ENCODE measurements at regions not wholly inside any gene's neighbourhood (a gene's known extent, or its start where the extent isn't known, plus 50 kb on each side); places are given as distances from the start of the nearest gene placed in this dataset.

DNA sequence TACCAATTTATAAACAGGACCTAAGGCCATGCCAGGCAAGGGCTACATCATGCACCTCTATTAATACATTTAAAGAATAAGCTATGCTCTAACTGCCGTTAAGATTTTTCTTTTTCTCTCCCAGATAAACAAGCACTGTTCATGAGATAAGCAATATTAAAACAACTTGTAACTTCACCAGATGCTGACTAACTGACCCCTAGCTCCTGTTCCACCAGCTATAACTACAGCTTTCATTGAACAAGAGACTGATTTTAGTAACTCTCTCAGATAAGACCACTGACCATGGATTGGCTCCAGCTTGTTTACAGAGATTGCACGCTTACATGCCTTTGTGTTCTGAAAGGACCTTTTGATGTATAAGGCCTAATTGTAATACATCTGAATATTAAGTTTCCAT lies 540.7 kb upstream of the NECTIN3 start:
- DNase-seq (ENCODE audit: low read depth), result no peak
- TF ChIP-seq CTCF (conservative IDR thresholded peaks at IDR 0.05; ENCODE audit: low read depth, low read length), result no peak
- H3K4me3 ChIP-seq (ENCODE audit: low read length), result no peak overlapping the region

DNA sequence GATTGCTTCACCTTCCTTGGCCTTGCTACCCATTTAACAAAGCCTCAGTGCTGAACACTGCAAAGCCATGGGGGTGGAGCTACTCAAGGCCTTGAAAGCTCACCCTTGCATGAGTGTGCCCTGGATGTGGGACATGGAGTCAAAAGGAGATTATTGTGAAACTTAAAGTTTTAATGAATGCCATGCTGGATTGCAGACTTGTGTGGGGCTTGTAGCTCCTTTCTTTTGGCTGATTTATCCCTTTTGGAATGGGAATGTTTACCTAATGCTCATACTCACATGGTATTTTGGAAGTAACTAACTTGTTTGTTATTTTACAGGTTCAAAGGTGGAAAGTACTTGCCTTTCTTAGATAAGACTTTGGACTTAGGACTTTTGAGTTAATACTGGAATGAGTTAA lies 538.5 kb upstream of the NECTIN3 start:
- TF ChIP-seq CTCF (conservative IDR thresholded peaks at IDR 0.05; ENCODE audit: low read depth, low read length), result no peak
- DNase-seq (ENCODE audit: low read depth), result no peak
- no peak overlapping the region for H3K4me3 ChIP-seq (ENCODE audit: low read length)

DNA sequence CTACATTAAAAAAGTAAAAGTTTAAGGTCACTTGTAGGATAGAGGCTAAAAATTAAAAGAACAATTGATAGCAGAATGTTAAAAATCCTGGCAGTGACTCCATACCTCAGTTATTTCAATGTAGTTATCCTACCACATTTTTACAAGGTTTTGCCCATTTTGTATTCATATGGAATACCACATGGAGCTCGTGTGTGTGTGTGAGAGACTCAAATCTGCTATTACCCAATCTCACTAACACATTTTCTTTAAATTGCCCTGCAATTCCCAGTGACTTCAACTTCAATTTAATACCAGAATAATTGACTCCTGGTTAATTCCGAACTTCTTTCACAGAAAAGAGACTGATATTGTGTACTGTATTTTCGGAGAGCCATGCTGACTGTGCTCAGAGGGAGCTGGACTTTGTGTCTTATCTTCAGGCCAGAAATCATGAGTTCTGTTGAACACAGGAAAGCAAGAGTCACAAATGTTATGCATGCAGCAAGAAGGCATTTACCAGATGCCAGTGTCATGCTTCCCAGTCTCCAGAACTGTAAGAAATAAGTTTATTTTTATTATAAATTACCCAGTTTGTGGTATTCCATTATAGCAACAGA lies 529.0 kb upstream of the NECTIN3 start:
- DNase-seq (ENCODE audit: low read depth), result no peak
- TF ChIP-seq CTCF (conservative IDR thresholded peaks at IDR 0.05; ENCODE audit: low read depth, low read length), result no peak
- H3K4me3 ChIP-seq (ENCODE audit: low read length), result no peak overlapping the region

DNA sequence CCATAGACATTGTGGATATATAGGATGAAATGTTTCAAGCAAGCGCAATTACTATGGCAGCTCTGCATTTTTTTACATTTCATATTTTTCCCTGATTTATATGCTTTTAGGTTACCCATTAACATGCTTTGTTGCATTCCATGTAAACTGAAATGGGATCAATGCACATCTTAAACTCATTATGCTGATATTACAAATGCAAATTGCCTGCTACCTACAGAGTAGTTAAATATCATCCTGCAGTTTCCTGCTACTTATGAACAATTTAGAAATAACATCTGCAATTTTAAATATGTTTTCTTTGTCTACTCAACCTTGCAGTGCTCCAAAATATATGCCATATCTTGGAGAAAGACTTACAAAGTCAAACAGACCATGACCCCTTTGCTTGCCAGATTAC lies 526.9 kb upstream of the NECTIN3 start:
- H3K4me3 ChIP-seq (ENCODE audit: low read length), result no peak overlapping the region
- no peak for DNase-seq (ENCODE audit: low read depth)
- TF ChIP-seq CTCF (conservative IDR thresholded peaks at IDR 0.05; ENCODE audit: low read depth, low read length), result no peak

DNA sequence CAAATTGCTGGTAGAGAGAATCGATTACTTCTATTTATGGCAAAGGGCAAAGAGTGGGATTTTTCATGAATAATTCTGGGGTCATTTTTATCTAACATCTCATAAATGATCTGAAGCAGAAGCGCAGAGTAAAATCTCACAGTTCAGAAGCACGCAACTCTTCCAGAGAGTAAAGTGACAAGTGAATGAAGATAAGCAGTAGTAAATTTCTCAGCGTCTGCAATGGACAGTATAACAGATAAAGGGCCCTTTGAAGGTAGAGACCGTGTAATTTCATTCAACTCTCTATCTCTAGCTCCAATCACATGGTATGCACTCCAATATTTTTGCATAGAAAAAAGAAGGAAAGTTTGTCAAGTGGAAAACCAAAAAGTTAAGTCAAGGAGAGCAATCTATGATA lies 521.1 kb upstream of the NECTIN3 start:
- TF ChIP-seq CTCF (conservative IDR thresholded peaks at IDR 0.05; ENCODE audit: low read depth, low read length), result no peak
- H3K4me3 ChIP-seq (ENCODE audit: low read length), result no peak overlapping the region

GRCh38 chr3:110562621-110563020 lies 509.0 kb upstream of the NECTIN3 start:
- no peak for DNase-seq (ENCODE audit: low read depth)
- H3K4me3 ChIP-seq (ENCODE audit: low read length), result no peak overlapping the region
- no peak for TF ChIP-seq CTCF (conservative IDR thresholded peaks at IDR 0.05; ENCODE audit: low read depth, low read length)

More for the DNA sequence above, 521.1 kb upstream of the NECTIN3 start:
- no peak for DNase-seq (ENCODE audit: low read depth)

DNA sequence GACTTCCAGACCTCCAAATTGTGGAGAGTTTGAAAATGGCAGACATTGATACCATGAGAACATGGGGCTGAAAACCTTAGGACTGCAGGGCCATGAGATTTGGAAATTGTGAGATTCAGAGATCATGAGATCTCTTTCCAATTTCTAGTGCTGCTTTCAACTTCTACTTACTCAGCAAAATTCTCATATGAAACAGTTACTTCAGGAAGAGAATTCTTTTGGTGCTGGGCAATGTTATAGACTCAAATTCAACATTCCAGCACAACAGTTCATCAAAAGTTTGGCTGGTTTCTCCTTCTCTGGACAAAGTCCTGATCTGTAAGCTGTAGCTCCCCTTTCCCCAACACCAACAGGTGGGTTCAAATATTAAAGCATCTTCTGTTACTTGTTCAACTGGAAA lies 506.9 kb upstream of the NECTIN3 start:
- TF ChIP-seq CTCF (conservative IDR thresholded peaks at IDR 0.05; ENCODE audit: low read depth, low read length), result no peak
- no peak for DNase-seq (ENCODE audit: low read depth)
- no peak overlapping the region for H3K4me3 ChIP-seq (ENCODE audit: low read length)
